Gastroesophageal sphincter (tissue), 4 donors: ENCODE measurements at regions not wholly inside any gene's neighbourhood (a gene's known extent, or its start where the extent isn't known, plus 50 kb on each side); places are given as distances from the start of the nearest gene placed in this dataset.

Experiments
- ATAC-seq: fragments of 150-250 bp; one replicate; pipeline ENCODE4 v1.9.1; 2016; ENCODE audit warnings: mild to moderate bottlenecking, moderate library complexity
- H3K27ac ChIP-seq, 4 donors: fragments of 200-600 bp; sonication (generic) in 3 of 4; 1 replicate in 3 of 4; 2 replicates in 1 of 4; pipeline ENCODE4 v1.5.1; 2016 to 2019
- H3K27me3 ChIP-seq: fragments of 200-600 bp; sonication (generic); one replicate; pipeline ENCODE4 v1.5.1; 2019
- H3K36me3 ChIP-seq, 2 donors: fragments of 200-600 bp; sonication (generic); one replicate each; pipeline ENCODE4 v1.5.1; 2019; ENCODE audit warnings: control low read depth in 1 of 2
- H3K4me1 ChIP-seq, 3 donors: fragments of 200-600 bp; sonication (generic); 1 replicate in 2 of 3; 2 replicates in 1 of 3; pipeline ENCODE4 v1.5.1; 2016 to 2019; ENCODE audit warnings: control low read depth in 2 of 3
- H3K4me3 ChIP-seq, 2 donors: fragments of 200-600 bp; sonication (generic); one replicate each; pipeline ENCODE4 v1.5.1; 2019; ENCODE audit warnings: mild to moderate bottlenecking in 1 of 2, moderate library complexity in 1 of 2
- H3K9me3 ChIP-seq, 3 donors: fragments of 200-600 bp; sonication (generic); one replicate each; pipeline ENCODE4 v1.5.1; 2017 to 2019; ENCODE audit warnings: control low read depth in 2 of 3
- CTCF ChIP-seq, 4 experiments: fragments of 200-600 bp in 2 of 4; fragments of 450-650 bp in 2 of 4; sonication (generic) in 1 of 4; IDR thresholded peaks; one replicate each; pipeline ENCODE4 v1.5.1; 2017 to 2019; ENCODE audit warnings: antibody characterized with exemption in 4 of 4, mild to moderate bottlenecking in 2 of 4, moderate library complexity in 2 of 4
- EP300 ChIP-seq: sonication (generic); formaldehyde crosslinking; IDR thresholded peaks from one replicate; pipeline ENCODE4 v1.6.1; 2017; ENCODE audit warnings: antibody characterized with exemption, mild to moderate bottlenecking
- POLR2A ChIP-seq, 2 donors: fragments of 450-650 bp; IDR thresholded peaks; one replicate each; pipeline ENCODE4 v1.6.1; 2017; ENCODE audit warnings: antibody characterized with exemption in 2 of 2, mild to moderate bottlenecking in 2 of 2, moderate library complexity in 1 of 2
- POLR2AphosphoS5 ChIP-seq: sonication (generic); formaldehyde crosslinking; IDR thresholded peaks from one replicate; pipeline ENCODE4 v1.6.1; 2017; ENCODE audit warnings: antibody characterized with exemption
- WGBS, 2 donors: methylation state at CpG; one replicate each; pipeline ENCODE4 v1.1.5; 2018; ENCODE audit warnings: low coverage in 1 of 2; 5-methylcytosine and 5-hydroxymethylcytosine counted together

- no peak for TF ChIP-seq CTCF (IDR thresholded peaks at IDR 0.05)
- no peak for TF ChIP-seq EP300
- TF ChIP-seq POLR2AphosphoS5 = no peak
- no peak for TF ChIP-seq POLR2A (IDR thresholded peaks at IDR 0.05)
- Histone ChIP-seq H3K4me1 (no peaks in the 10 kb centered on the region), H3K9me3 (no peaks in the 10 kb centered on the region), H3K4me3 (no peak overlapping the region), H3K36me3 (no peaks in the 10 kb centered on the region), H3K27me3 (no peaks in the 10 kb centered on the region), H3K27ac (no peak overlapping the region)
- 72 to 80% methylated on average over 14 to 16 of the region's 16 CpGs for WGBS, 2 donors
- peak; percentile 50 for ATAC-seq
Observed at GRCh38 chr18:11246495-11247300, 97.3 kb upstream of the PIEZO2 start.

GRCh38 chr18:11245879-11246278 is 96.5 kb upstream of the PIEZO2 start:
- no peaks in the 10 kb centered on the region for H3K9me3 ChIP-seq
- ATAC-seq = no peak
- H3K27me3 ChIP-seq = no peaks in the 10 kb centered on the region
- no peak overlapping the region for H3K27ac ChIP-seq
- H3K4me3 ChIP-seq = no peak overlapping the region
- TF ChIP-seq CTCF (IDR thresholded peaks at IDR 0.05) (no peak), POLR2AphosphoS5 (no peak), EP300 (no peak), POLR2A (IDR thresholded peaks at IDR 0.05) (no peak)
- H3K4me1 ChIP-seq = no peaks in the 10 kb centered on the region
- H3K36me3 ChIP-seq = no peaks in the 10 kb centered on the region
- WGBS, 2 donors = 21 to 40% methylated on average over 1 to 2 of the region's 2 CpGs

DNA sequence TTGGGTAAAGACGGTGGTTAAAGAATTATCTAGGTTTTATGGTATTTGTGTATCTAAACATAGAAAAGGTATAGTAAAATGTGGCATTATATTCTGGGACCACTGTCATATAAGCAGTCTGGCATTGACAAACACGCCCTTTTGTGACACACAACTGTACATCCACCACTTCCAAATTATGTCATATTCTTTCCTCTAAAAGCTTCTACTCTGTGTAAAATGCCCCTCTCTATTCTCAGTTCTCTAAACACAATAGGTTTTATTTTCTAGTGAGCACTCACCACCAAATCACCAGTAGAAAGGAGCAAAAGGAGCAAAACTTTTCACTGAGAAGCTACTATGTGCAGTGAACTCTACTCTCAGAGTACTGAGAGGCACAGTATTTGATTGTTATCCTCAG is 88.1 kb upstream of the PIEZO2 start:
- Histone ChIP-seq H3K27ac (no peak overlapping the region), H3K27me3 (no peaks in the 10 kb centered on the region), H3K4me3 (no peak overlapping the region), H3K4me1 (no peaks in the 10 kb centered on the region), H3K9me3 (peaks cover 0 to 4% (median 0%) of the 10 kb centered on the region in 3 donors), H3K36me3 (no peaks in the 10 kb centered on the region)
- no peak for TF ChIP-seq CTCF (IDR thresholded peaks at IDR 0.05)
- TF ChIP-seq POLR2A (IDR thresholded peaks at IDR 0.05) = no peak
- no peak for TF ChIP-seq EP300
- TF ChIP-seq POLR2AphosphoS5 = no peak
- 79% methylated on average over 2 of the region's 2 CpGs; no CpG with 5 or more reads in 1 of the 2 donors for WGBS, 2 donors
- ATAC-seq = no peak

- no peaks in the 10 kb centered on the region for H3K27me3 ChIP-seq
- WGBS, 2 donors = 92% methylated on average over 1 of the region's 1 CpG; no CpG with 5 or more reads in 1 of the 2 donors
- no peaks in the 10 kb centered on the region for H3K4me1 ChIP-seq
- no peaks in the 10 kb centered on the region for H3K36me3 ChIP-seq
- TF ChIP-seq EP300 (no peak), POLR2A (IDR thresholded peaks at IDR 0.05) (no peak)
- peaks cover 0 to 4% (median 0%) of the 10 kb centered on the region in 3 donors for H3K9me3 ChIP-seq
- ATAC-seq = no peak
- no peak overlapping the region for H3K27ac ChIP-seq
- no peak overlapping the region for H3K4me3 ChIP-seq
Observed at GRCh38 chr18:11237066-11237465, 87.7 kb upstream of the PIEZO2 start.

GRCh38 chr18:11224153-11224552 is 74.8 kb upstream of the PIEZO2 start:
- TF ChIP-seq POLR2A (IDR thresholded peaks at IDR 0.05) = no peak
- H3K27ac ChIP-seq = no peak overlapping the region
- H3K36me3 ChIP-seq = no peaks in the 10 kb centered on the region
- H3K9me3 ChIP-seq = no peaks in the 10 kb centered on the region
- no peaks in the 10 kb centered on the region for H3K27me3 ChIP-seq
- no peak for ATAC-seq
- no peak overlapping the region for H3K4me3 ChIP-seq
- H3K4me1 ChIP-seq = no peaks in the 10 kb centered on the region
- WGBS, 2 donors = 61 to 74% methylated on average over 2 to 4 of the region's 7 CpGs

DNA sequence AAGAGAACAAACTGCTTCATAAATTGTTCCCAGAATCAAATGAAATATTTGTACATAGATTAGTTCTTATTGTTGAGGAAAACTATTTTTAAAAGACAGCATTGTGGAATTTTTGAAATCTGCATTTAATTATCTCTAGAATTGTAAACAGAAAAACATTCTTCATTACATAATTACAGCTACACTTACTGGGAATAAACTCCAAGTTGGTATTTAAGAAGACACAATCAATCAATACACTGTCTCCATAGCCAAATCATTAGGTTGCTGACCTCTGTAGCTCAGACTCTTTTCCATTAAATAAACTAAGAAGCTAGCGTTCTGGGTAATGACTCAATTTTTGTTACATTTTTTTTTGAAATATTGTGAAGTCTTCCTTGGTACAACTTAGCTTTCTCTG is 70.2 kb upstream of the PIEZO2 start:
- no peak for ATAC-seq
- TF ChIP-seq POLR2AphosphoS5 (no peak), CTCF (IDR thresholded peaks at IDR 0.05) (no peak), POLR2A (IDR thresholded peaks at IDR 0.05) (no peak), EP300 (no peak)
- H3K9me3 ChIP-seq = no peaks in the 10 kb centered on the region
- H3K27me3 ChIP-seq = no peaks in the 10 kb centered on the region
- H3K4me3 ChIP-seq = no peak overlapping the region
- no peak overlapping the region for H3K27ac ChIP-seq
- 30 to 50% methylated on average over 1 of the region's 1 CpG for WGBS, 2 donors
- no peaks in the 10 kb centered on the region for H3K36me3 ChIP-seq
- H3K4me1 ChIP-seq = no peaks in the 10 kb centered on the region
